ENCODE measurements at regions not wholly inside any gene's neighbourhood (a gene's known extent, or its start where the extent isn't known, plus 50 kb on each side); places are given as distances from the start of the nearest gene placed in this dataset.

DNA sequence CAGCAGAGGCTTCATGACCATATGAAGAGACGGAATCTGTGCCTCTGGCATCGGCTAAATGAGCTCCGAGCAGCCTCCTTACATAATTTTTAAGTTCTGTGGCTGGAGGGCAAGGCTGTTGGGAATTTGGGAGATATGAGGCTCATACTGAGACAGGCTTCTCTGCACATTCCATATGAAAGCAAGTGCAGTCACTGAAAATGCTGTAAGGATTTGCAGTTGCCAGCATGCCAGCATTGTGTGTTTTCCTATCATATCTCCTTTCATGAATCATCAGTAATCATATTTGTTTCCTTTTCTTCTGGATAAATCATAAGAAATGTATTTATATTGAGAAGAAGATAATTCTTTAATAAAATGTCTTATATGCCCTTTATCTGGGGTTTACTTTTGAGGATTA is 775.4 kb downstream of the SEMA5A start:
- TF ChIP-seq, protein P1, sequence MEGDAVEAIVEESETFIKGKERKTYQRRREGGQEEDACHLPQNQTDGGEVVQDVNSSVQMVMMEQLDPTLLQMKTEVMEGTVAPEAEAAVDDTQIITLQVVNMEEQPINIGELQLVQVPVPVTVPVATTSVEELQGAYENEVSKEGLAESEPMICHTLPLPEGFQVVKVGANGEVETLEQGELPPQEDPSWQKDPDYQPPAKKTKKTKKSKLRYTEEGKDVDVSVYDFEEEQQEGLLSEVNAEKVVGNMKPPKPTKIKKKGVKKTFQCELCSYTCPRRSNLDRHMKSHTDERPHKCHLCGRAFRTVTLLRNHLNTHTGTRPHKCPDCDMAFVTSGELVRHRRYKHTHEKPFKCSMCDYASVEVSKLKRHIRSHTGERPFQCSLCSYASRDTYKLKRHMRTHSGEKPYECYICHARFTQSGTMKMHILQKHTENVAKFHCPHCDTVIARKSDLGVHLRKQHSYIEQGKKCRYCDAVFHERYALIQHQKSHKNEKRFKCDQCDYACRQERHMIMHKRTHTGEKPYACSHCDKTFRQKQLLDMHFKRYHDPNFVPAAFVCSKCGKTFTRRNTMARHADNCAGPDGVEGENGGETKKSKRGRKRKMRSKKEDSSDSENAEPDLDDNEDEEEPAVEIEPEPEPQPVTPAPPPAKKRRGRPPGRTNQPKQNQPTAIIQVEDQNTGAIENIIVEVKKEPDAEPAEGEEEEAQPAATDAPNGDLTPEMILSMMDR (conservative IDR thresholded peaks at IDR 0.05 in 1 of 2, IDR thresholded peaks at IDR 0.05 in 1 of 2; ENCODE audit: extremely low read depth in 1 of 2, insufficient read depth in 1 of 2, low read depth in 1 of 2, low read length in 2 of 2): no peak
- no peak for TF ChIP-seq EZH2 (IDR thresholded peaks at IDR 0.05; ENCODE audit: borderline replicate concordance, low read length)
